Esophagus mucosa (tissue), 1 donor: ENCODE measurements at regions not wholly inside any gene's neighbourhood (a gene's known extent, or its start where the extent isn't known, plus 50 kb on each side); places are given as distances from the start of the nearest gene placed in this dataset.

Experiments
- ATAC-seq: fragments of 200-7000 bp; cut with Tn5 transposase; one replicate; pipeline ENCODE4 v1.9.1; 2020
- donor health status: DM: yes; HTN: yes; CAD: no.

DNA sequence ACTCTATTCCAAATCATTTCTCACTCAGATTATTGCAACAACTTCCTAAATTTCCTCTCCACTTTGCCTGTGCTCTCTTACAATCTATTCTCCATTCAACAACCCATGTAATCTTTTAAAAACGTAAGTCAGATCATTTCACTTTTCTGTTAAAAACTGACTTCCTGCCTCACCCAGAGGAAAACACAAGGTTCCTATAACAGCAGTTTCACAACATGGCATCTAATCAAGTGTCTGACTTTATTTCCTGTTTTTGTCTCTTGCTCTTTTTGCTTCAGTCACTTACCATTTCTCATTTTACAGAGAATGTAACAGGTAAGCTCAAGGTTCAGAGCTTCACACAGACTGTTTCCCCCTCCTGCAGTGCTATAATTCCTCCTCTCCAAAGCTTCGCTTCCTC is 560.7 kb downstream of the LRRIQ3 start:
- no peak for ATAC-seq

DNA sequence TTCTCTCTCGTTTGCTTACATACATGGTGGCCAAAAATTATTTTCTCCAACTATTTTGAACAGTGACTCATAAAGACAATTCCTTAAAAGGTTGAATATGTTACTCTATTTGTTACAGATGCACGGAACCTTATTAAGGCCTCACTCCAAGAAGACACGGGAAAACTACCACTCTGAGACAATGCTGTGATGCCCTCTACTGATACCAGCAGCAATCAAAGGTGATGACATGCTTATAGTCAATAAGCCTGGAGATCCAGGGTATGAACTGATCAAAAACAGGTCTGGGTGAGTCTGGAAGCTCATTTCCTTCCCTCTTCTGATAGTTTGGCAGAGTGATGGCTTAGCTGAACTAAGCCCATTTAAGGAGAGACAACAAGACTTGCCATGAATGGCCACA is 563.0 kb downstream of the LRRIQ3 start:
- ATAC-seq, result no peak

DNA sequence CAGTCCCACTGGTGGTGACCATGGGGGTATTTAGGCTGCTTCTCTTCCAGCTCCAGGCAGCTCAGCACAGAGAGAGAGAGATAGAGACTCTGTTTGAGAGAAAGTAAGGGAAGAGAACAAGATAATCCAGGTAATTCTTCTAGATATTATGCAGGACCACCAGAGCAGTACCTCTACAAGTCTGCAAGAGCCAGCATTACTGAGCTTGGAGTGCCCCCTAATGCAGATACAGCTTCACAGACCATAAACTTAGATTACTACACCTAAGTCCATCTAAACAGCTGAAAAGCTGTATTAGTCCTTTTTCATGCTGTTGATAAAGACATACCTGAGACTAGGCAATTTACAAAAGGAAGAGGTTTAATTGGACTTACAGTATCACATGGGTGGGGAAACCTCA is 570.3 kb downstream of the LRRIQ3 start:
- no peak for ATAC-seq

DNA sequence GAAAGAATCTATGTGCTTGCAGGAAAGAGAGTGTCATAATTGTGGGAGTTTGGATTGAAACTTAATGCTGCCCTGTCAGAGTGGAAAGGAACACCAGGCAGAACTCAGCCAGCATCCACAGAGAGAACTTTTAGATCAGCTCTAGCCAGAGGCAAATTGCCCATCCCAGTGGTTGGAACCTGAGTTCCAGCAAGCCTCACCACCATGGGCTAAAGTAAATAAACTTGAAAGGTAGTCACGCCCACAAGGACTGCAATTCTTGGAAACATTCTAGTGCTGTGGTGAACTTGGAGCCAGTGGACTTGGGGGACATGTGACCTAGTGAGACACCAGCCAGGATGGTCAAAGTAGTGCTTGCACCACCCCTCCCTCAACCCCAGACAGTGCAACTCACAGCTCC is 571.6 kb downstream of the LRRIQ3 start:
- ATAC-seq, result no peak

DNA sequence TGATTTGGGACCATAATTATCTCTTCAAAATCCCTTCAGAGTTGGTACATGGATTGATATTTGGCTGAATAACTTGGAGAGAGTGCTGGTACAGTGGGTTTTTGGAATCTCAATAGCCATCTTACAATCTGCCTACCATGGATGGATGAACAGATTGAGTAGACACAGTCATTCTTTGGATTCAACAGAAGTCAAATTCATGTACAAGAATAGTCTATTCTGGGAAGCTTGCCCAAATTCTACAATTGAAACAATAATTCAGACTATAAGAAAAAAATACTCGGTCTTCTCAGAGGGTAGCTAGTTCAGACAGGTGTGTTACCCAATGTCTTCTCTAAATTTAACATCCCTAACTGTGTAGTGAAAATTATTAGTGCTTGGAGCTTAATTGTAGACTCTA is 574.0 kb downstream of the LRRIQ3 start:
- ATAC-seq, result no peak

DNA sequence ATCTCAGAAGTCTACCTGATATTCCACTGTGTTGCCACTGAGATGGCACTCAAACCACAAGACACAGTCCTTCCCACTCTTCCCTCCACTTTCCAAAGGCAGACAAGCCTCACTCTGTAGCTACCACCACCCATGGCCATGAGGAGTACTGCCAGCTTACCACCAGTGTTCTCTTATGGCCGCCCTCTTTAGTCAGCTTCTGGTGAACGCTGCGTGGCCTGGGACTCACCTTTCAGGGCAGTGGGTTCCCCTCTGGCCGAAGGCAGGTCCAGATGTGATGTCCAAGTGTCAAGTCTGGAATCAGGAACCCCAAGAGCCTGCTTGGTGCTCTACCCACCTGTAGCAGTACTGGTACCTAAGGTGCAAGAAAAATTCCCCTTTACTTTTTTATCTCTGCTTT is 580.8 kb downstream of the LRRIQ3 start:
- ATAC-seq, result no peak

DNA sequence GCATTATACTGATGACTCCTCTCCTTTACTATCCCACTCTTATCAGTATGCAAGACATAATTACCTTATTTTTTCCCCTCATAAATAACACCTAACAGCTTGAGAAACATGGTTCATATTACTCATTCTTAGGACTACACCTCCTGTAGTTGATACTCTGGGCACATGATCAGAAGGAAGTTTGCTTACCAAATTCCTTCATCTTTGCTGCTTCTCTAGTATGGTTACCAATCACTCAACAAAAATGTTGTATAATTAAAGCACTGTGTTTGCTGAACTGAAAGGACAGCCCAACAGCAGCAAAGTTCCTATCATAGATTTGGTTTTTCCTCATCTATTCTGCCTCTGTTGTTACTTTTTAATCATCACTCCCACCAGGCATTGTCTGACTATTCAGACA is 586.3 kb downstream of the LRRIQ3 start:
- no peak for ATAC-seq

DNA sequence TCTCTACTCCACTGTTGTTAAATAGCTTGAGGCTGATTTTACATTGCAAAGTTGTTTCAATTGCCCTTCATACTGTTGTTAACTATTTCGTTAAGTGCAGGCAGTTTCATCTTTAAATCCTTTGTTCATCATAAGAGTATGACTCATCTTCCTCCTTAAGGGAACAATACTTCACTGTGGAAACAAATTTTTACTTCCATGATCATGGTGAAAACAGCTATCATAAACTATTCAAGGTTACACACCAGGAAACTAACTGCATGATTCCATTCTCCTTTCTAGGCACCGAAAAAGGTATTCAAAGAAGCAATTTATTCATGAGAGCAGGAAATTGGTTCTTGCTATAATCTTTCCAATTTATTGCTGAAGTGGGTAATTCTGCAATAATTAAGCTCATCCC is 593.2 kb downstream of the LRRIQ3 start:
- ATAC-seq, result no peak

DNA sequence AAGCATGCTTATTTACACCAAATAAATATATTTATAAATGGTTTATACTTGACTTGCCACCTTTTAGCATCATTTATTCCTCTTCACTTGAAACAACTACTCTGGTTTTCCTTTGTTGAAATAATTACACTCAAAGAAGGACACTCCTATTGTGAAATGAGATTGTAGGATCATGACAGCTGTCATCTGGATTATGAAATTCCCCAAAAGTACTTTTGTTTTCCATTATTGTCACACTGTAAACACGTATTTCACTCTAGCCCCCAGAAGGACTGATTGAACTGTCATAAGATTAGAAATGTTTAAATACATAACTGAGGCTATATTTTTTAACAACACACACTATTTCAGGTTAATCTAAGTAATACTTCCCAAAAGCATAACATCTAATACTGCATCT is 593.8 kb downstream of the LRRIQ3 start:
- ATAC-seq, result no peak

DNA sequence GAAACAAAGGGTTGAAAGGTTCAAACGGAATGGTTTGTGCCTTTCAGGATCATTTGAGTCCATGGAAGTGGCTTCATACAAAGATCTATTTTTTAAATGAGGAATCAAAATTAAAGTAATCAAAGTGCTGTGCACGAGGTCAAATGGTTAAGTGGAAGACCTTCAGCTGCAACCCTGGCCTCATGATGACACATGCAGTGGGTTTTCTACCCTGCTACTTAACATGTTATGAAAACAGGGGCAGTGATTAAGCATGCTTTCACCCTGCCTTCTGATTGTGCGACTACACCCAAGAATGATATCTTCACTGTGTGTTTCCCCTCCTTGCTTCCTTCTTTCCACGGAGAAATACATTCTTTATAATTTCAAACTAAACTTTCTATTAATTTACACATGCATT is 604.2 kb downstream of the LRRIQ3 start:
- peak; percentile 26 for ATAC-seq

DNA sequence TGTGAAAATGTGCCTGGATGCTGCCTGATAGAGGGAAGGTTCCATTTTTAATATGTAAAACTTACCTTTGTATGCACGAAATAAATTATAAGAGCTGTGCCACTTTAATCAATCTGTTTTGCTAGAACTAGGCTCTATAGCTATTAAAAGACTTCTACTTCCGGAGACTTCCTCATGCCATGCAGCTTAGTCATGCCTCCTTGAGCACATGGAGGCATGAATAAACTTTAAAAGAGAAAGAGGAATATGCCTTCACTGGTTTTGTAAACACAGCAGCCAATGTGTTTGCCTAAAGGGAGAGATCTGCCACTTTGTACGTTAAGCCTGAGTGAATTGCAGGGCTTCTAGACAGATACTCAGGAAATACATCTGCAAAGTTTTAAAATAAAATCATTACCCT is 604.6 kb downstream of the LRRIQ3 start:
- peak; percentile 95 for ATAC-seq

DNA sequence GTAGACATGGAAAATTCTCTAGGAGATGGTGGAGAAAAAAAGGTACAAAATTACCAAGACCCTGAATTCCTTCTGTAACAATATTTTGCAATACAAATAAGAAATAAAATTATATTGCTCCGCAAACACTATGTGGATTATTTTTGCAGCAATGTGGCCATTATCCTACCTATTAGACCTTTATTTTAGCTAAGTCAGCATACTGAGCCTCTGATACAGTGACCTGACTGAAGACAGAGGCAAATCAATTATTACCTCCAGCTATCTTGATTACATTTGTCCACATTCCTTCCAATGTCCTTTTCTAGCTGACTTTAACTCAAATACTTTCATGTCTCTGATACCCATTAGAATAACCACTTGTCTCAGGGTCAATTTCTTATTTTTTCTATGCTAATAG is 610.9 kb downstream of the LRRIQ3 start:
- no peak for ATAC-seq

DNA sequence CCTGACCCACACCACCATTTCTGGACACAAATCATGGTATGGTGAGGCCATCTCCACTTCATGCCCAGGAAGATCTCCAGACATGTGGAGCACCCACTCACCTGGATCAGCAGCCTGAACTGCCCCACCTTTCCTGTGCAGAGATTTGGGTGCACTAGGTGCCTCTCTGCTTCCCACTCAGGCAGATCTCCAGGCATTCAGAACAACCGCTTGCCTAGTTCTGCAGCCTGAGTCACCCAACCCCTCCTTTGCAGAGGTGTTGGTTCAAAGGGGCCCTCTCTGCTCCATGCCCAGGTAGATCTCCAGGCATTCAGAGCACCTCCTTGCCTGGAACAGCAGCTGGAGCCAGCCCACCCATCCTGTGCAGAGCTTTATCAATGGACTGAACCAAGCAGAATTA is 620.8 kb downstream of the LRRIQ3 start:
- ATAC-seq, result no peak

DNA sequence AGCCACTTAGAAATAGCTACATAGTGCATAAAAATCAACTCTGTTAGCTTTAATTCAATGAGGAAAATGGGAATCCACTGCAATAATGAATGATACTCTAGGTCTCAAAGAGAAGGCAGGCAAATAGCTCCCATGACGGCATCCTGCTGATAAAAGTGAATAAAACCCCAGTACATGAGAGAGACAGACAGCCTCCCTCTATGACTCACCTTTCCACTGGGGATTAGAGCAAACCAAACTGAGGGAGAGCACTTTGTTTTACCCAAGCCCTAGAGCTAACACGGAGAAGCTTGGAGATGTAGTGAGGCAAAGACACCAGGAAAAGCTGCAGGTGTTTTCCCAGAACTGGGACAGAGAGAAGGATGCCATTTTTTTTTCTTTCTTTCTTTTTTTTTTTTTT is 621.9 kb downstream of the LRRIQ3 start:
- peak; percentile 55 for ATAC-seq

DNA sequence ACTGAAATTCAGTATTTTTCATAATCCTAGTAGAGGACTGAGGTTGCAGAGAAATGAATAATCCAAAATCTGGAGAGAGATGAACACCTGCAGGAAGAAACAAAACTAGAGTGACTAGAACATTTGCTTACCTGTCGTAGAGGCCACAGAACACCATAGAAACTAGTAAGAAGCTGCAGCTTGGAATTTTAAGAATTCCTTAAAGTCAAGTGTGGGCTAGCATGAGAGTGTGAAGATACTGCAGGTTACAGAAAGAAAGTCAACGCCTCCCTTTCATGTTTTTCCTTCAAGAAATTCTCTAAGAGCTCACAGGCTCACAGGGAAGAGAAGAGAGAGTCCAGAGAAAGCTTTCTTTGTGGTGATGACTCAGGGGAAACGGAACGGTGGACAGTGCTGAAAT is 633.7 kb downstream of the LRRIQ3 start:
- no peak for ATAC-seq

DNA sequence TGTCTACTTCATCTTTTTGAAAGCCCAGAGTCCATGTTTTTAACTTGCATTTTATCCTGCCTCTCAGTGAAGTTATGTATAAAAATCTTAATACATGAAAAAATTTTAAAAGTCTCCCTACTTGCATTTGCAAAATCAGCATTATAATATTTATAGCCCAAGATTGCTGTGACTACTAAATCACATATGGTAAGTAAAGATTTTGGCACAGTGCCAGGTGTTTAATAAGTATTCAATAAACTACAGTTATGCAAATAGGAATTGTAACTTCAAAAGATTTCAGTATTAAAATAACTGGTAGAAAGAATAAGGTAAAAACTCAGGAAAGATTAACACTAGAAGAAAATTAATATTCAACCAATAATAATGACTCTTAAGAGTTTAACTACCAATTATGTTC is 641.7 kb downstream of the LRRIQ3 start:
- no peak for ATAC-seq

DNA sequence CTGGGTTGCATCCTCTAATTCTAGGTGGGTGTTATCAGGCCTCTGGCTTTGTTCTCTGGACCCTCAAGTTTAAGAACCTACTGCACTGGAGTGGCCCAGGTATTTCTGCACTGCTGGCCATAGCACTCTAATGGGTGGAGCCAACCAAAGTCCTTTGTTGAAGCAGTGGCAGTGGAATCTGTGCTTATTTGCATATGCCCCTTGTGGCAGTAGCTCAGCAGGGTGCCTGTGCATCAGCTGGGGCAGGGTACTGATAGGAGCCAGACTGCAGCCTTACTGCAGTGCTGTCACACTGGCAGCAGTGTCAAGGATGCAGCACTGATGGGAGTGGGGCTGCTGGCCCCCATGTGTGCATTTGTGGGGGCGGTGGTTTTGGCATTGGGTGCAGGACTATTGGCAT is 660.6 kb downstream of the LRRIQ3 start:
- no peak for ATAC-seq

DNA sequence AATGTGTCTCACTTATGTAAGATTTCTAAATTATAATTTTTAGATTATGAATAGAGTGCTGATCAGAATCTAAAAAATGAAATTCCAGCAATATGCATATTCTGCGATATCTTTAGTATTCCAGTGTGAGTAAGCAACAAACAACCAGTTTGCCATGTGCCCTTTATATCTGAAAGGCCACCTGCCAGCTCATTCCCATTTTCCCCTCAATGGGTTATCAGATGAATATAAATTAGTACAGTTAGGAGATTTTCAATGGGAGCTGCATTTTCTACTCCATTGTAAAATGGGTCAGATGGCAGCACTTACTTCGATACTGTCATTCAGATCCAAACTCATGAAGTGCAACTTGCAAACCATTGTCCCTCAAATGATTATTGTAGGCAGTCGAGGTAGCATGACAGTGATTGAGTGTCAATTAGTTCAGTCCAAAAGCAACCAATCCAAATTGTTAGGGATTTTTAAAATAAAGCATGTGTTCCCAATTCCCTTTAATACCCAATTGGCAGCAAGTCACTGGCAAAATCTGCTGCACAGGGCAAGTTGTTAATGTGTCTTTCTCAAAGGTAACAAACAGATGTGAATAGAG is 680.3 kb downstream of the LRRIQ3 start:
- ATAC-seq, result no peak

DNA sequence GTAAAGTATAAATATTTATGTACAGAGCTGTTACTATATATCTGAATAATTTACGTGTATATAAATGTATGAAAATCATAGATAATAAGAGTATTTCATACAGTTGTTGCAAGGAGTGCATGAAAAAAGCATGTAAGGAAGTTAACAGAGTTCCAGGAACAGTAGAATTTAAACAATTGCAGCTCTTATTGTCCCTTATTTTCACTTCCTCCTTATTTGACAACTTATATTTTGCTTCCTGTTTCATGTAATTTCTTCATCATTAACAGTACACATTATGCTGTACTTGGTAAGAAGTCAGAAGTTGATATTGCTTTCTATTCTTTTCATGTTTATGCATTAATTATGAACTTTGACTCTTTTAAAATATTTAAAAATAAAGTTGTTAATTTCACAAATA is 681.5 kb downstream of the LRRIQ3 start:
- ATAC-seq, result no peak

DNA sequence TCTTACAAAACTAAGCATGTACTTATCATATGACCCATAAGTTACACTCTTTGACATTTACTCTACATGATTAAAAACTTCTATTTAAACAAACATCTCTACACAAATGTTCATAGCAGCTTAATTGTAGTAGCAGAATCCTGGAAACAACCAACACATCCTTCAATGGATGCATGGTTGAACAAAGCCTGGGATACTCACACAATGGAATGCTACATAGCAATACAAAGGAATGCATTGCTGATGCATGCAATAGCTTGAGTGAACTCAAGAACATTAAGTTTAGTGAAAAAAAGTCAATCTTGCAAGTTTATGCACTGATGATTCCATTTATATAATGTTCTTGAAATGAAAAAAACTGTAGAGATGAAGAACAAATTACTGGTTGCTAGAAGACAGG is 686.9 kb downstream of the LRRIQ3 start:
- no peak for ATAC-seq

DNA sequence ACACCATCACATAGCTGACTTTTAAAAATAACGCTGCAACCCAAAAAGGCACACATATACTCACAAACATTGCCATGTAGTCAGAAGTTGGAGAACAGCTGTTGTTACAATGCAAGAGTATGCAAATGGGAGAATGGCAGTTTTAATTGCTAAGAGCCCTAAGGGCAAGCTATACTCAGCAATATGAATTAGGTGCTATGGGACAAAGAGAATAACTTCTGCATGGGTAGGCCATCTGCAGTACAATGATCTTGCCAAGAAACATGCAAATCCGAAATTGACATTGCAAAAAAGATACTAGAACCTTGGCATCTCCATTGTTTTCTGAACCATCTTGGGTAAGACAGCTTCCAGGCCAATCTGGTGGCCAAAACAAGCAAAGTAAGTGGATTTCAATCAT is 697.8 kb downstream of the LRRIQ3 start:
- ATAC-seq, result no peak

DNA sequence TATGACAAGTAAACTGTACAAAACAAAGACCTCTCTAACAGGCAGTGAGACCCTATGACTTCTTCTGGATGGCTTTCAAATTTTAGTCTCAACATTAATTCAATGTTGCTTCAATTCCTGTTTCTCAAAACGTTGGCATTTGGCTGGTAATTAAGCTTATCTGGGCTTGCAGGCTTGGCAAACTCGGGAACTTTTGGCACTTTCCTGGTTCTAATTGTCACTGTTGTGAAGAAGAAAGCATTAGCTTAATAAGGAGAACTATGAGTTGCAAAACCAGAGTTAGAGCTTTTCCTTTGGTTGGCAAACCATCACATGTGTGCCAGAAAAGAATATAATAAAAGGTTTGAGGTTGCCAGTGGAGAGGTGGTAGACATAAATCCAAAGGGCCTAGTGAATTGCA is 698.3 kb downstream of the LRRIQ3 start:
- ATAC-seq, result no peak

DNA sequence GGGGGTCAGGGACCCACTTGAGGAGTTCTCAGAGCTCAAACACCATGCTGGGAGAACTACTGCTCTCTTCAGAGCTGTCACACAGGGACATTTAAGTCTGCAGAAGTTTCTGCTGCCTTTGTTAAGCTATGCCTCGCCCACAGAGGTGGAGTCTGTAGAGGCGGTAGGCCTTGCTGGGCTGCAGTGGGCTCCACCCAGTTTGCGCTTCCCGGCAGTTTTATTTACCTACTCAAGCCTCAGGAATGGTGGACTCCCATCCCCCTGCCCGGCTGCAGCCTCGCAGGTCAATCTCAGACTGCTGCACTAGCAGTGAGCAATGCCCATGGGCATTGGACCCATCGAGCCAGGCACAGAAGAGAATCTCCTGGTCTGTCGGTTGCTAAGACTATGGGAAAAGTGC is 706.4 kb downstream of the LRRIQ3 start:
- no peak for ATAC-seq

DNA sequence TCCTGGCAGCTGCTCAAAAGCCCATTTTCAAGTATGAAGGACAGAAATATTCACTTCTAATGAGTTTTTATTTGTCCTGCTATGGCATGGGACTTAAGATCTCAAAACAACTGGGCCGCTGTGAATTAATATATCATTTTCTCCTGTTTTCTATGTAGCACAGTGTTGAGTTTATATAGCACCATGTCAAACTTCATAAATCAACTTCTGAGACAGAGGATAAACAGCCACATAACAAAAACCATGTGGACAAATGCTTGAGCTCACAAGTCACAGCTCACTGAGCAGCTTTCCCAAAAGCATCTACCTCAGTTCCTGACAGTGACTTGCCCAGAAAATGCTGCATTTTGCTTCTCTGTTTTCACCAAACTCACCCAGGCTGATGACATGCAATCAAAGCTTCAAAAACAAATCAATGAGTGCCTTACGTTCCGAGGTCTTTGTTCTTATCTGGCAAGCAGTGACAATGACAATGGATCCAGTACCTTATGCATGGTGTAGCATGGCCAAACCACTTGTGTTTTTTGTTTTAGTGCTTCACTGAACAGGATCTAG is 722.6 kb downstream of the LRRIQ3 start:
- ATAC-seq, result no peak

DNA sequence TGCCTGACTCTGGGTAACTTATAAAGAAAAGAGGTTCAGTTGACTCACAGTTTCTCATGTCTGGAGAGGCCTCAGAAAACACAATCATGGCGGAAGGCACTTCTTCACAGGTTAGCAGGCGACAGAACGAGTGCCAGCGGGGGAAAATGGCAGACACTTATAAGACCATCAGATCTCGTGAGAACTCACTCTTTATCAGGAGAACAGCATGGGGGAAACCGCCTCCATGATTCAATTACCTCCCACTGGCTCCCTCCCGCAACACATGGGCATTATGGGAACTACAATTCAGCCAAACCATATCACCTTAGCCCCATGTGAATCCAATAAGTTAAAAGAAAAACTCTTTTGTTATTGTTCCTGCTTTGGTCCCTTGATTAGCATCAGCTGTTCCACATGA is 725.2 kb downstream of the LRRIQ3 start:
- ATAC-seq, result no peak
